CD14-positive monocyte (primary cell): ENCODE measurements at regions not wholly inside any gene's neighbourhood (a gene's known extent, or its start where the extent isn't known, plus 50 kb on each side); places are given as distances from the start of the nearest gene placed in this dataset.

Experiments
- DNase-seq, 3 donors: peaks; one replicate each; pipeline ENCODE4 v3.0.0-alpha.2; 2011 to 2022
- H2AFZ ChIP-seq: 2 replicates; pipeline ENCODE4 v1.6.0; 2012; ENCODE audit warnings: mild to moderate bottlenecking, low read depth, low read length, inconsistent platforms; ENCODE audit not compliant: insufficient read depth, poor library complexity, severe bottlenecking
- H3K27ac ChIP-seq, 2 donors: 1 replicate in 1 of 2; 2 replicates in 1 of 2; pipeline ENCODE4 v1.5.1; 2012 to 2013; ENCODE audit warnings: low read length in 2 of 2, control low read depth in 1 of 2, inconsistent platforms in 1 of 2, low read depth in 1 of 2, mild to moderate bottlenecking in 1 of 2
- H3K27me3 ChIP-seq, 2 donors: one replicate each; pipeline versions ENCODE4 v1.6.0 to v1.6.1; 2011 to 2013; ENCODE audit warnings: low read length in 2 of 2; ENCODE audit not compliant: control insufficient read depth in 2 of 2, insufficient read depth in 2 of 2
- H3K36me3 ChIP-seq, 2 donors: replicated peaks in 1 of 2; 1 replicate in 1 of 2; 2 replicates in 1 of 2; pipeline versions ENCODE4 v1.5.1 to v1.6.1; 2012 to 2013; ENCODE audit warnings: low read length in 2 of 2, control low read depth in 1 of 2, inconsistent platforms in 1 of 2, mild to moderate bottlenecking in 1 of 2; ENCODE audit not compliant: insufficient read depth in 2 of 2, control insufficient read depth in 1 of 2
- H3K4me1 ChIP-seq, 2 donors: 1 replicate in 1 of 2; 2 replicates in 1 of 2; pipeline versions ENCODE4 v1.5.1 to v1.6.1; 2012 to 2013; ENCODE audit warnings: low read length in 2 of 2, control low read depth in 1 of 2, inconsistent platforms in 1 of 2, mild to moderate bottlenecking in 1 of 2, moderate library complexity in 1 of 2; ENCODE audit not compliant: insufficient read depth in 2 of 2, control insufficient read depth in 1 of 2
- H3K4me2 ChIP-seq: replicated peaks from 2 replicates; pipeline ENCODE3; 2012; ENCODE audit warnings: low read length, moderate library complexity, mild to moderate bottlenecking; ENCODE audit not compliant: poor library complexity, severe bottlenecking; ENCODE audit errors: extremely low read depth
- H3K4me3 ChIP-seq, 3 experiments: fragments of 200-600 bp in 1 of 3; sonication (generic) in 1 of 3; replicated peaks in 1 of 3; 1 replicate in 2 of 3; 2 replicates in 1 of 3; pipeline ENCODE4 v1.5.1; 2011 to 2013; ENCODE audit warnings: low read length in 3 of 3, mild to moderate bottlenecking in 3 of 3, control low read depth in 2 of 3, low read depth in 2 of 3, inconsistent platforms in 1 of 3, moderate library complexity in 1 of 3
- H3K79me2 ChIP-seq: 2 replicates; pipeline ENCODE4 v1.6.0; 2012; ENCODE audit warnings: mild to moderate bottlenecking, control low read depth, inconsistent platforms, low read length, moderate library complexity; ENCODE audit not compliant: insufficient read depth
- H3K9ac ChIP-seq: 2 replicates; pipeline ENCODE4 v1.6.0; 2017; ENCODE audit warnings: low read length, mild to moderate bottlenecking; ENCODE audit not compliant: insufficient read depth, poor library complexity, severe bottlenecking
- H3K9me3 ChIP-seq, 2 donors: replicated peaks in 1 of 2; 1 replicate in 1 of 2; 2 replicates in 1 of 2; pipeline versions ENCODE4 v1.5.1 to v1.6.1; 2012 to 2013; ENCODE audit warnings: low read length in 2 of 2, control low read depth in 1 of 2; ENCODE audit not compliant: control insufficient read depth in 1 of 2, insufficient read depth in 1 of 2
- H4K20me1 ChIP-seq: 2 replicates; pipeline ENCODE4 v1.6.0; 2012; ENCODE audit warnings: mild to moderate bottlenecking, low read length, control low read depth, moderate library complexity; ENCODE audit not compliant: insufficient read depth
- H3K27ac Mint-ChIP-seq, 7 donors: one replicate each; pipeline ENCODE4 v1.8.0; 2020; ENCODE audit warnings: mild to moderate bottlenecking in 7 of 7, mixed read lengths in 7 of 7, moderate library complexity in 6 of 7, inconsistent platforms in 2 of 7
- H3K27me3 Mint-ChIP-seq, 3 donors: one replicate each; pipeline ENCODE4 v1.8.0; 2021 to 2022; ENCODE audit warnings: low read depth in 3 of 3, mild to moderate bottlenecking in 3 of 3, mixed read lengths in 3 of 3, moderate library complexity in 3 of 3, inconsistent platforms in 1 of 3
- H3K36me3 Mint-ChIP-seq, 2 donors: one replicate each; pipeline ENCODE4 v1.8.0; 2020; ENCODE audit warnings: mixed read lengths in 2 of 2, inconsistent platforms in 1 of 2, mild to moderate bottlenecking in 1 of 2
- H3K4me1 Mint-ChIP-seq: one replicate; pipeline ENCODE4 v1.8.0; 2020; ENCODE audit warnings: mild to moderate bottlenecking, mixed read lengths
- H3K4me3 Mint-ChIP-seq, 2 donors: one replicate each; pipeline ENCODE4 v1.8.0; 2020; ENCODE audit warnings: mild to moderate bottlenecking in 2 of 2, mixed read lengths in 2 of 2, moderate library complexity in 1 of 2
- H3K9me3 Mint-ChIP-seq, 7 donors: one replicate each; pipeline ENCODE4 v1.8.0; 2020 to 2022; ENCODE audit warnings: mixed read lengths in 7 of 7, mild to moderate bottlenecking in 6 of 7, moderate library complexity in 6 of 7, inconsistent platforms in 2 of 7
- CTCF ChIP-seq: fragments of 200-600 bp; IDR thresholded peaks from one replicate; pipeline ENCODE4 v1.8.0; 2022; ENCODE audit warnings: antibody characterized with exemption, mild to moderate bottlenecking
- WGBS: methylation state at CpG from one replicate; pipeline ENCODE4 v1.1.5; 2013; ENCODE audit warnings: missing lambda C conversion rate; ENCODE audit not compliant: insufficient coverage; 5-methylcytosine and 5-hydroxymethylcytosine counted together
- intact Hi-C, 2 donors: fragments of 100-400 bp; cut with micrococcal nuclease; formaldehyde crosslinking; loops; one replicate each; pipeline versions ENCODE4 v1.15.0 to v1.15.1; 2023

GRCh38 chr13:88369866-88370265 is 698.7 kb downstream of the SLITRK5 start:
- no peaks in the 10 kb centered on the region for H4K20me1 ChIP-seq
- H3K4me2 ChIP-seq: no peak overlapping the region
- Mint-ChIP-seq H3K36me3 (no peaks in the 10 kb centered on the region), H3K9me3 (peaks cover 0 to 12% (median 1%) of the 10 kb centered on the region in 7 donors), H3K4me1 (no peaks in the 10 kb centered on the region), H3K27ac (no peak overlapping the region), H3K27me3 (no peaks in the 10 kb centered on the region), H3K4me3 (no peak overlapping the region)
- no peak overlapping the region for H2AFZ ChIP-seq
- intact Hi-C loops: no loop called here
- no peaks in the 10 kb centered on the region for H3K9me3 ChIP-seq
- no peaks in the 10 kb centered on the region for H3K4me1 ChIP-seq
- DNase-seq: no peak
- no peaks in the 10 kb centered on the region for H3K27me3 ChIP-seq
- H3K79me2 ChIP-seq: no peaks in the 10 kb centered on the region
- H3K27ac ChIP-seq: no peak overlapping the region
- no peaks in the 10 kb centered on the region for H3K36me3 ChIP-seq
- no peak for TF ChIP-seq CTCF
- H3K9ac ChIP-seq: no peak overlapping the region
- H3K4me3 ChIP-seq: no peak overlapping the region

DNA sequence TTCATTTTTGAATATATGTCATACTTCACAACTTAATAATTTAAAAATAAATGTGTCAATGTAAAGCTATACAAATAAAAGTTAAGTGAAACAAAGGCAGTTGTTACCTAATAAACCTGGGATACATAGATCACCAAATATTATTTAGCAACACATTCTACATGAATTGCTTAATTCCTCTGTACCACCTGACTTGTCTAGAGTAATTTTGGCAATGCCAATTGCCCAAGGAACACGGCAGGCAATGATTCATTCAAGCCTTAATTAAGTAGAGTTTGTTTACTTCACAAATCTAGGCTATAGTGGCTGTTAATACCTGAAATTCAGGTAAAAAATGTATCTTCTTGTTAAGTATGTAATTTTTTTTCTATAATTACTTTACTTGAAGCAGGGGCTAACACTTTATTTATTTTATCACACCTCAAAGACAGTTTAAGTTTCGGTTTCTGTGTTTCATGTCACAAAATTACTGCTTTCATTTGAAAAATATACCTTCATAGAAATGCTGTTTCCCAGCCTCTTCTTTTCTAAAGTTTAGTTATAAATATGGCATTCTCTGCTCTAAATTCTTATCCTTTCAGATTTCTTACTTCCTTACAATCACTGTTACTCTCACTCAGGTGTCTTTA is 705.7 kb downstream of the SLITRK5 start:
- H3K4me2 ChIP-seq: no peak overlapping the region
- peaks cover 0 to 10% (median 6%) of the 10 kb centered on the region in 7 donors for H3K9me3 Mint-ChIP-seq
- no peaks in the 10 kb centered on the region for H3K36me3 Mint-ChIP-seq

More for the DNA sequence above, 705.7 kb downstream of the SLITRK5 start:
- no peaks in the 10 kb centered on the region for H3K79me2 ChIP-seq
- WGBS: no CpG with 5 or more reads among the region's 2 CpGs
- no peaks in the 10 kb centered on the region for H3K4me1 ChIP-seq
- no peaks in the 10 kb centered on the region for H3K27me3 ChIP-seq
- no peaks in the 10 kb centered on the region for H3K4me1 Mint-ChIP-seq
- no peak overlapping the region for H3K27ac Mint-ChIP-seq
- TF ChIP-seq CTCF: no peak
- intact Hi-C loops: no loop called here
- H2AFZ ChIP-seq: no peak overlapping the region
- no peaks in the 10 kb centered on the region for H3K9me3 ChIP-seq
- DNase-seq: no peak
- H3K27ac ChIP-seq: no peak overlapping the region
- no peaks in the 10 kb centered on the region for H3K36me3 ChIP-seq
- H3K9ac ChIP-seq: no peak overlapping the region
- no peaks in the 10 kb centered on the region for H4K20me1 ChIP-seq
- H3K4me3 Mint-ChIP-seq: no peak overlapping the region
- H3K4me3 ChIP-seq: no peak overlapping the region
- H3K27me3 Mint-ChIP-seq: peaks cover 0 to 4% (median 0%) of the 10 kb centered on the region in 3 donors
